Mesothelial cell of epicardium (in vitro differentiated cells): ENCODE measurements at regions not wholly inside any gene's neighbourhood (a gene's known extent, or its start where the extent isn't known, plus 50 kb on each side); places are given as distances from the start of the nearest gene placed in this dataset.

Experiments
- DNase-seq, 2 experiments: peaks; one replicate each; pipeline ENCODE4 v3.0.0; 2021; ENCODE audit warnings: low spot score in 2 of 2; ENCODE audit not compliant: unreplicated experiment in 2 of 2
- H3K27ac Mint-ChIP-seq: 2 replicates; pipeline ENCODE4 v1.8.0; 2021; ENCODE audit warnings: mixed read lengths
- H3K27me3 Mint-ChIP-seq: 2 replicates; pipeline ENCODE4 v1.8.0; 2021; ENCODE audit warnings: low read depth, mixed read lengths
- H3K36me3 Mint-ChIP-seq: 2 replicates; pipeline ENCODE4 v1.8.0; 2021; ENCODE audit warnings: mixed read lengths
- H3K4me1 Mint-ChIP-seq: 2 replicates; pipeline ENCODE4 v1.8.0; 2021; ENCODE audit warnings: mixed read lengths
- H3K4me3 Mint-ChIP-seq: 2 replicates; pipeline ENCODE4 v1.8.0; 2021; ENCODE audit warnings: mild to moderate bottlenecking, moderate library complexity, mixed read lengths
- H3K9me3 Mint-ChIP-seq: 2 replicates; pipeline ENCODE4 v1.8.0; 2021; ENCODE audit warnings: mixed read lengths
- TF ChIP-seq, protein P1 (sequence below): fragments of 200-600 bp; sonication (generic); IDR thresholded peaks from one replicate; pipeline ENCODE4 v1.5.0; 2021; ENCODE audit warnings: antibody characterized with exemption; ENCODE audit not compliant: unreplicated experiment

DNA sequence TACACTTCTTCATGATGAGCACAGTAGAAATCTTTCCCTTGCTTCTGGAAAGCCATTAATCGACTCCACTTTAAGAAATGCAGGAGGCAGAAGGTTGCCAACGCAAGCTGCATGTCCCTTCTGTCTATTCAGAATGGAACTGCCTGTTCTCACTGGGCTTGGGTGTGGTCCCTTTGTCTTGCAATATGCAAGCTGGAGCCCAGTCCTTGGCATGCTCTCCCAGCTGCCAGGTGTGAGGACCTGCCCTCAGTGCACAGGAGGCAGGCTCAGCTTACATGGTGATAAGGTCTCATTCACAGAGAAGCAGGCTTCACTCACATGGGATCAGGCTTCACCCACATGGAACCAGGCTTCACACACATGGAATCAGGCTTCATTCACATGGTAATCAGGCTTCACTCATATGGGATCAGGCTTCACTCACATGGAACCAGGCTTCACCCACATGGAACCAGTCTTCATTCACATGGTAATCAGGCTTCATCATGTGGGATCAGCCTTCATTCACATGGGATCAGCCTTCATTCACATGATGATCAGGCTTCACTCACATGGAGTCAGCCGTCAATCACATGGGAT, 59.2 kb upstream of the USP47 start:
- H3K36me3 Mint-ChIP-seq: no peaks in the 10 kb centered on the region
- TF ChIP-seq, protein P1, sequence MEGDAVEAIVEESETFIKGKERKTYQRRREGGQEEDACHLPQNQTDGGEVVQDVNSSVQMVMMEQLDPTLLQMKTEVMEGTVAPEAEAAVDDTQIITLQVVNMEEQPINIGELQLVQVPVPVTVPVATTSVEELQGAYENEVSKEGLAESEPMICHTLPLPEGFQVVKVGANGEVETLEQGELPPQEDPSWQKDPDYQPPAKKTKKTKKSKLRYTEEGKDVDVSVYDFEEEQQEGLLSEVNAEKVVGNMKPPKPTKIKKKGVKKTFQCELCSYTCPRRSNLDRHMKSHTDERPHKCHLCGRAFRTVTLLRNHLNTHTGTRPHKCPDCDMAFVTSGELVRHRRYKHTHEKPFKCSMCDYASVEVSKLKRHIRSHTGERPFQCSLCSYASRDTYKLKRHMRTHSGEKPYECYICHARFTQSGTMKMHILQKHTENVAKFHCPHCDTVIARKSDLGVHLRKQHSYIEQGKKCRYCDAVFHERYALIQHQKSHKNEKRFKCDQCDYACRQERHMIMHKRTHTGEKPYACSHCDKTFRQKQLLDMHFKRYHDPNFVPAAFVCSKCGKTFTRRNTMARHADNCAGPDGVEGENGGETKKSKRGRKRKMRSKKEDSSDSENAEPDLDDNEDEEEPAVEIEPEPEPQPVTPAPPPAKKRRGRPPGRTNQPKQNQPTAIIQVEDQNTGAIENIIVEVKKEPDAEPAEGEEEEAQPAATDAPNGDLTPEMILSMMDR: no peak
- no peaks in the 10 kb centered on the region for H3K4me1 Mint-ChIP-seq
- no peak overlapping the region for H3K27ac Mint-ChIP-seq
- DNase-seq: no peak
- H3K9me3 Mint-ChIP-seq: no peaks in the 10 kb centered on the region
- H3K4me3 Mint-ChIP-seq: no peak overlapping the region
- peaks cover 56% of the 10 kb centered on the region for H3K27me3 Mint-ChIP-seq

DNA sequence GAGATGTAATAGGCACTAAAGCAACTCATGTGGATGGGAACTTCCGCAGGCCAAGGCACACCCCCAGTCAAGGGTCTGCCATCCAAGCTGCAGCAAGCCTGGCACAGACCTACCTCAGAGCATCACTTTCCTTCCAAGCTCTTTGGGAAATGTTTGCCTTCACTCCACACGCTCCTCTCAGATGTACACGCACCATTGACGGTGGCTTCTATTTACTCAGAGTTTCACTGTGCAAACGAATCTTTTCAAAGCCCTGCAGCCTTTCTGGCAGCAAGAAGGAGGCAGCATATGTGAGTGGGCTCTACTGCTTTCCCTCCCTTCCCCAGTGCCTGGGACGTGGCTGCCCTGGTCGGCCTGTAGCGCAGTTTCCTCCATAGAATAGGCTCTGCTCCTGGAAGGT, 60.9 kb upstream of the USP47 start:
- peaks cover 73% of the 10 kb centered on the region for H3K27me3 Mint-ChIP-seq
- no peaks in the 10 kb centered on the region for H3K36me3 Mint-ChIP-seq
- no peak overlapping the region for H3K4me3 Mint-ChIP-seq
- no peaks in the 10 kb centered on the region for H3K9me3 Mint-ChIP-seq
- DNase-seq: no peak
- no peaks in the 10 kb centered on the region for H3K4me1 Mint-ChIP-seq
- TF ChIP-seq, protein P1: no peak
- no peak overlapping the region for H3K27ac Mint-ChIP-seq

- H3K36me3 Mint-ChIP-seq: no peaks in the 10 kb centered on the region
- H3K27ac Mint-ChIP-seq: no peak overlapping the region
- no peak for DNase-seq
- TF ChIP-seq, protein P1: no peak
- peaks cover 82% of the 10 kb centered on the region for H3K27me3 Mint-ChIP-seq
- H3K4me1 Mint-ChIP-seq: no peaks in the 10 kb centered on the region
- H3K4me3 Mint-ChIP-seq: no peak overlapping the region
- no peaks in the 10 kb centered on the region for H3K9me3 Mint-ChIP-seq
These were observed 61.8 kb upstream of the USP47 start for GRCh38 chr11:11779975-11780374.

DNA sequence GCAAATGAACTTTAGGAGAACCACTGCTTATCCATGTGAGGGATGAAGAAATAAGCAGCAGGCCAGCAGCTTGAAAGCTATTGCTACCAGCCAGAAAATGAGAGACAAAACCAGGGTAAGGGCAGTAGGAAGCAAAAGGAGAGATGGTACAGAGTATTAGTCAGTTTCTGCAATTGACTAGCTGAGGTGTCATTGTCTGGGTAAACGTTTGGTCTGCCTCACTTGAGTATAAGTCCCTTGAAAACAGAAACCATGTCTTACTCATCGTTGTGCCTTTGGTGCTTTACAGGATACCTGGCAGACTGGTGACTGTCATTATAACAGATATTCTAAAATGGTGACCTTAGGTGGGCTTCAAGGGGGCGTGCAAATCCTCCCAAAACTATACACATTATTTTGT, 63.9 kb upstream of the USP47 start:
- Mint-ChIP-seq H3K4me3 (no peak overlapping the region), H3K4me1 (no peaks in the 10 kb centered on the region), H3K9me3 (no peaks in the 10 kb centered on the region), H3K27ac (no peak overlapping the region), H3K36me3 (no peaks in the 10 kb centered on the region), H3K27me3 (peaks cover 79% of the 10 kb centered on the region)
- DNase-seq: no peak
- TF ChIP-seq, protein P1: no peak

GRCh38 chr11:11776714-11777113, 65.1 kb upstream of the USP47 start:
- H3K9me3 Mint-ChIP-seq: no peaks in the 10 kb centered on the region
- no peaks in the 10 kb centered on the region for H3K4me1 Mint-ChIP-seq
- TF ChIP-seq, protein P1: no peak
- no peak overlapping the region for H3K4me3 Mint-ChIP-seq
- H3K36me3 Mint-ChIP-seq: no peaks in the 10 kb centered on the region
- H3K27ac Mint-ChIP-seq: no peak overlapping the region
- no peak for DNase-seq
- H3K27me3 Mint-ChIP-seq: peaks cover 74% of the 10 kb centered on the region

DNA sequence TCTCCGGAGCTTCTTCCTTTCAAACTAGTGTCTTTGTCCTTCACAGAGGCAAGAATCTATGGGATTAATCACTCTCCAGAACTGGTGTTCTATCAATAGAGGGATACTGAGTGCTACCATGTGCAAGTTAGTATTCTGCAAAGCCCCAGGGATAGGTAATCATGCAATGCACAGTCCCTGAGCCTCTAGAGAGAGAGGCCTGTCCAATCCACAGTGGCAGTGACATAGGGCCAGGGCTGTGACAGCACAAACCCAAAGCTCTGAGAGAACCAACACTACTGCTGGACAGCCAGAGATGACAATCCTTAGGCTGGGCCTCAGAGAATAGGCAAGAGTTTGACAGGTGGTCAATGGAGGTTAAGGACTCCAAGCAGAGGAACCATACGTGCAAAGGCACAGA, 66.8 kb upstream of the USP47 start:
- no peaks in the 10 kb centered on the region for H3K9me3 Mint-ChIP-seq
- no peak overlapping the region for H3K4me3 Mint-ChIP-seq
- H3K27me3 Mint-ChIP-seq: peaks cover 75% of the 10 kb centered on the region
- no peak for DNase-seq
- no peaks in the 10 kb centered on the region for H3K4me1 Mint-ChIP-seq
- H3K36me3 Mint-ChIP-seq: no peaks in the 10 kb centered on the region
- TF ChIP-seq, protein P1: no peak
- H3K27ac Mint-ChIP-seq: no peak overlapping the region
